ENCODE measurements at regions not wholly inside any gene's neighbourhood (a gene's known extent, or its start where the extent isn't known, plus 50 kb on each side); places are given as distances from the start of the nearest gene placed in this dataset.

DNA sequence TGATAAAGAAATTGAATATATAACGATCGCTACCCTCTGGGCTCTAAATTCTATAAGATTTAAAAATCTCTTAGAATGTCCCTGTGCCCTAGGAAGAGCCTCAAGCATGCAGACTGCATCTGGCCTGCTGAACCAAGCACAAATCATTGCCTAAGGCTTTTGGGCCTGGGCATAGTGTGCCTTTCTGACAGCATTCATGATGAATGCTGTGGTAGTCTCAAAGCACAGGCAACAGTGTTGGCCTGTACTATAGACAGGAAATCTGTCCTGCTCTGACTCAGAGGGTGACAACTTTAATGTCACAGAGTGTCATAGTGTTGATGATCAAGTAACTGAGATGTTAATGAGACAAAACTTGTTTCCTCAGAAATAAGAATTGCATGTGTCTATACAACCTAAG is 717.3 kb downstream of the STIM2 start:
- ATAC-seq, result no peak
- no peaks in the 10 kb centered on the region for H3K9me3 ChIP-seq
- no peaks in the 10 kb centered on the region for H3K4me1 ChIP-seq (ENCODE audit: low read depth)
- intact Hi-C loops (cut with DNase I, micrococcal nuclease), result no loop called here
- no peak for DNase-seq
- no peak for TF ChIP-seq CTCF (IDR thresholded peaks at IDR 0.05)
- no peak overlapping the region for H3K4me3 ChIP-seq
- H3K36me3 ChIP-seq (ENCODE audit: low read depth), result no peaks in the 10 kb centered on the region

DNA sequence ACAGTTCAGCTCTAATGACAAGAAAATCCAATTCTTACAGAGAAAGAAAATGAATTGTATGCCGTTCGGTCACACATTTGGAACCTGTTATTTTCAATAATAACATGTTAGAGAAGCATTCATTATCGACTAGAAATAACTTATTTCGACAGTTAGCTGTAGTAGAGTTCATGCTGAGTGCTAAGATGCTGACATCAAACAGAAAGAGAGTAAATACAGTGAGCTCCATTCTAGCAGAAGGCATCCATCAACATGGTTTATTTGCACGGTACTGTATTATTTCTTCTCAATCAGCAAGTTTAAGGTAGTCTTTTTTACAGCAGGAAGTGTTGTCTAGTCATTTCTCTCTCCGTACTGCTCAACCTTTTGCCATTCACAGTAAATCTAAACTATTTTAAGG is 732.1 kb downstream of the STIM2 start:
- Histone ChIP-seq H3K4me3 (no peak overlapping the region), H3K4me1 (ENCODE audit: low read depth) (no peaks in the 10 kb centered on the region), H3K36me3 (ENCODE audit: low read depth) (no peaks in the 10 kb centered on the region), H3K9me3 (no peaks in the 10 kb centered on the region)
- intact Hi-C loops (cut with DNase I, micrococcal nuclease), result no loop called here
- DNase-seq (no peak), ATAC-seq (no peak)
- no peak for TF ChIP-seq CTCF (IDR thresholded peaks at IDR 0.05)

GRCh38 chr4:27594922-27595321 is 734.3 kb downstream of the STIM2 start:
- no peak for DNase-seq
- Histone ChIP-seq H3K4me3 (no peak overlapping the region), H3K36me3 (ENCODE audit: low read depth) (no peaks in the 10 kb centered on the region), H3K9me3 (no peaks in the 10 kb centered on the region), H3K4me1 (ENCODE audit: low read depth) (no peaks in the 10 kb centered on the region)
- no peak for TF ChIP-seq CTCF (IDR thresholded peaks at IDR 0.05)
- no peak for ATAC-seq
- intact Hi-C loops (cut with DNase I, micrococcal nuclease), result no loop called here

GRCh38 chr4:27595571-27596360 is 735.1 kb downstream of the STIM2 start:
- no peak for TF ChIP-seq CTCF (IDR thresholded peaks at IDR 0.05)
- Histone ChIP-seq H3K9me3 (no peaks in the 10 kb centered on the region), H3K4me3 (no peak overlapping the region), H3K4me1 (ENCODE audit: low read depth) (no peaks in the 10 kb centered on the region), H3K36me3 (ENCODE audit: low read depth) (no peaks in the 10 kb centered on the region)
- ATAC-seq, result peak; percentile 22
- DNase-seq, result peak in 2 of 3 donors; percentile 20 to 24
- intact Hi-C loops (cut with DNase I, micrococcal nuclease), result no loop called here

- intact Hi-C loops (cut with DNase I, micrococcal nuclease), result no loop called here
- Histone ChIP-seq H3K36me3 (ENCODE audit: low read depth) (no peaks in the 10 kb centered on the region), H3K4me3 (no peak overlapping the region), H3K9me3 (no peaks in the 10 kb centered on the region), H3K4me1 (ENCODE audit: low read depth) (no peaks in the 10 kb centered on the region)
- TF ChIP-seq CTCF (IDR thresholded peaks at IDR 0.05), result no peak
- no peak for ATAC-seq
- DNase-seq, result no peak
Measured at GRCh38 chr4:27602172-27602571, 741.5 kb downstream of the STIM2 start.

Measured in mucosa of descending colon (tissue), 3 donors.